ENCODE measurements at regions not wholly inside any gene's neighbourhood (a gene's known extent, or its start where the extent isn't known, plus 50 kb on each side); places are given as distances from the start of the nearest gene placed in this dataset.

GRCh38 chr6:14804001-14804784, 441.7 kb upstream of the JARID2 start:
- RAD21 ChIA-PET (ENCODE audit: unreplicated experiment): no interaction called here
- ATAC-seq (no peak), FAIRE-seq (no peak), DNase-seq (ENCODE audit: low read depth, low spot score) (no peak)
- SMC1A ChIA-PET (ENCODE audit: uncharacterized antibody, unreplicated experiment): no interaction called here
- H3K36me3 ChIP-seq (ENCODE audit: control insufficient read depth in 2 of 2, insufficient read depth in 2 of 2, low read length in 1 of 2): no peaks in the 10 kb centered on the region
- H2AFZ ChIP-seq (ENCODE audit: control insufficient read depth, low read depth, low read length): no peak overlapping the region
- peaks cover 4% of the 10 kb centered on the region; the same call in 2 of the 3 replicates for H3K9me3 ChIP-seq (replicated peaks; ENCODE audit: control insufficient read depth, insufficient read depth, low read length)
- H4K20me1 ChIP-seq (ENCODE audit: control insufficient read depth, insufficient read depth): no peaks in the 10 kb centered on the region
- H3K27me3 ChIP-seq (replicated peaks in 1 of 2; ENCODE audit: control insufficient read depth in 2 of 2, insufficient read depth in 2 of 2, low read length in 1 of 2): no peaks in the 10 kb centered on the region; a peak in 1 of 4 replicates
- H3K4me3 ChIP-seq: no peak overlapping the region
- H3K4me1 ChIP-seq (ENCODE audit: control insufficient read depth, insufficient read depth, low read length): no peaks in the 10 kb centered on the region
- 52% methylated on average over 18 of the region's 18 CpGs for WGBS (ENCODE audit: insufficient coverage, insufficient replicate concordance, low lambda C conversion rate, missing lambda C conversion rate)
- H3K9ac ChIP-seq (ENCODE audit: control insufficient read depth, insufficient read depth, low read length): no peak overlapping the region
- H3K4me2 ChIP-seq (ENCODE audit: control insufficient read depth, insufficient read depth): no peak overlapping the region
- intact Hi-C loops (cut with micrococcal nuclease; ENCODE audit: unreplicated experiment) (no loop called here), in situ Hi-C loops (cut with MboI) (no loop called here)
- H3K79me2 ChIP-seq (ENCODE audit: control insufficient read depth, insufficient read depth, low read length): no peaks in the 10 kb centered on the region
- no peak overlapping the region for H3K27ac ChIP-seq (ENCODE audit: control insufficient read depth, insufficient read depth)
- TF ChIP-seq CHD4 (IDR thresholded peaks at IDR 0.05) (no peak), JUND (IDR thresholded peaks at IDR 0.05; ENCODE audit: low read depth, low read length) (no peak), PBX3 (IDR thresholded peaks at IDR 0.05; ENCODE audit: insufficient replicate concordance, low read depth, low read length) (no peak), ZBTB40 (IDR thresholded peaks at IDR 0.05; ENCODE audit: borderline replicate concordance) (no peak), HCFC1 (IDR thresholded peaks at IDR 0.05; ENCODE audit: low read length) (no peak), WRNIP1 (IDR thresholded peaks at IDR 0.05; ENCODE audit: borderline replicate concordance, low read depth, low read length) (no peak), NR2C2 (IDR thresholded peaks at IDR 0.05; ENCODE audit: borderline replicate concordance, control insufficient read depth, insufficient read length, low read depth) (no peak), ZBED1 (IDR thresholded peaks at IDR 0.05; ENCODE audit: borderline replicate concordance) (no peak), BMI1 (IDR thresholded peaks at IDR 0.05; ENCODE audit: borderline replicate concordance) (no peak)
- POLR2A ChIA-PET: no interaction called here
- no TSS peak for BruUV-seq (replicated peaks)
- CTCF ChIA-PET: no interaction called here

All from GM12878 (cell line).